ENCODE measurements at regions not wholly inside any gene's neighbourhood (a gene's known extent, or its start where the extent isn't known, plus 50 kb on each side); places are given as distances from the start of the nearest gene placed in this dataset.

- intact Hi-C loops (cut with DNase I) = no loop called here
These were observed 195.1 kb upstream of the CDKN2B start for GRCh38 chr9:22204240-22204639.

GRCh38 chr9:22206833-22207232, 197.7 kb upstream of the CDKN2B start:
- Histone ChIP-seq H3K36me3 (no peaks in the 10 kb centered on the region), H3K27ac (no peak overlapping the region), H3K27me3 (replicated peaks; ENCODE audit: insufficient read depth) (no peaks in the 10 kb centered on the region), H3K4me1 (replicated peaks) (no peaks in the 10 kb centered on the region), H3K9me3 (no peaks in the 10 kb centered on the region), H3K4me3 (no peak overlapping the region)
- intact Hi-C loops (cut with DNase I) = no loop called here
- 71% methylated on average over 5 of the region's 5 CpGs for WGBS
- TF ChIP-seq POLR2A (IDR thresholded peaks at IDR 0.05) (no peak), POLR2AphosphoS5 (IDR thresholded peaks at IDR 0.05) (no peak), CTCF (IDR thresholded peaks at IDR 0.05) (no peak)
- no peak for DNase-seq (ENCODE audit: low spot score)

More at GRCh38 chr9:22204240-22204639, 195.1 kb upstream of the CDKN2B start:
- Histone ChIP-seq H3K27me3 (replicated peaks; ENCODE audit: insufficient read depth) (no peaks in the 10 kb centered on the region), H3K36me3 (no peaks in the 10 kb centered on the region), H3K27ac (no peak overlapping the region), H3K4me1 (replicated peaks) (no peaks in the 10 kb centered on the region), H3K4me3 (no peak overlapping the region), H3K9me3 (no peaks in the 10 kb centered on the region)
- DNase-seq (ENCODE audit: low spot score) = no peak
- TF ChIP-seq POLR2A (IDR thresholded peaks at IDR 0.05) (no peak), POLR2AphosphoS5 (IDR thresholded peaks at IDR 0.05) (no peak)
- WGBS = 96% methylated on average over 2 of the region's 2 CpGs

GRCh38 chr9:22208846-22209585, 199.9 kb upstream of the CDKN2B start:
- H3K9me3 ChIP-seq = no peaks in the 10 kb centered on the region
- intact Hi-C loops (cut with DNase I) = no loop called here
- no peak overlapping the region for H3K4me3 ChIP-seq
- no peak for DNase-seq (ENCODE audit: low spot score)
- H3K27ac ChIP-seq = no peak overlapping the region
- WGBS = 95% methylated on average over 1 of the region's 1 CpG
- no peaks in the 10 kb centered on the region for H3K27me3 ChIP-seq (replicated peaks; ENCODE audit: insufficient read depth)
- H3K4me1 ChIP-seq (replicated peaks) = no peaks in the 10 kb centered on the region
- H3K36me3 ChIP-seq = no peaks in the 10 kb centered on the region
- TF ChIP-seq POLR2AphosphoS5 (IDR thresholded peaks at IDR 0.05) = no peak
- no peak for TF ChIP-seq CTCF (IDR thresholded peaks at IDR 0.05)
- TF ChIP-seq POLR2A (IDR thresholded peaks at IDR 0.05) = no peak

GRCh38 chr9:22210262-22210661, 201.2 kb upstream of the CDKN2B start:
- H3K27me3 ChIP-seq (replicated peaks; ENCODE audit: insufficient read depth) = no peaks in the 10 kb centered on the region
- DNase-seq (ENCODE audit: low spot score) = no peak
- H3K9me3 ChIP-seq = no peaks in the 10 kb centered on the region
- no peak for TF ChIP-seq CTCF (IDR thresholded peaks at IDR 0.05)
- no peak for TF ChIP-seq POLR2A (IDR thresholded peaks at IDR 0.05)
- TF ChIP-seq POLR2AphosphoS5 (IDR thresholded peaks at IDR 0.05) = no peak
- H3K4me1 ChIP-seq (replicated peaks) = no peaks in the 10 kb centered on the region
- no peaks in the 10 kb centered on the region for H3K36me3 ChIP-seq
- H3K27ac ChIP-seq = no peak overlapping the region
- H3K4me3 ChIP-seq = no peak overlapping the region
- 17% methylated on average over 1 of the region's 1 CpG for WGBS
- intact Hi-C loops (cut with DNase I) = no loop called here

- Histone ChIP-seq H3K27ac (no peak overlapping the region), H3K4me1 (replicated peaks) (no peaks in the 10 kb centered on the region), H3K36me3 (no peaks in the 10 kb centered on the region), H3K4me3 (no peak overlapping the region), H3K9me3 (no peaks in the 10 kb centered on the region), H3K27me3 (replicated peaks; ENCODE audit: insufficient read depth) (no peaks in the 10 kb centered on the region)
- intact Hi-C loops (cut with DNase I) = no loop called here
- WGBS = 70% methylated on average over 2 of the region's 2 CpGs
- TF ChIP-seq POLR2A (IDR thresholded peaks at IDR 0.05) (no peak), CTCF (IDR thresholded peaks at IDR 0.05) (no peak), POLR2AphosphoS5 (IDR thresholded peaks at IDR 0.05) (no peak)
- no peak for DNase-seq (ENCODE audit: low spot score)
These were observed 201.8 kb upstream of the CDKN2B start for GRCh38 chr9:22210936-22211335.

Data from prostate gland (tissue), 2 donors.